Stimulated activated CD4-positive, alpha-beta T cell treated with anti-CD3 and anti-CD28 coated beads, Interleukin-1b, Interleukin-23, amount 100 ng/mL, for 1 hour (primary cell): ENCODE measurements at regions not wholly inside any gene's neighbourhood (a gene's known extent, or its start where the extent isn't known, plus 50 kb on each side); places are given as distances from the start of the nearest gene placed in this dataset.
"Not testable (repeated sequence)": the region's sequence is repeated elsewhere in the genome, so short reads cannot be mapped to it uniquely, and the experiment has no call there.

ENCODE experiments used
- DNase-seq, 2 donors: peaks; one replicate each; pipeline ENCODE4 v3.0.0-alpha.2; 2020; ENCODE audit warnings: low read depth in 2 of 2

GRCh38 chr14:89065879-89066278 is 241.4 kb downstream of the TTC8 start:
- DNase-seq: no peak

- no peak for DNase-seq
These were observed 243.0 kb downstream of the TTC8 start for GRCh38 chr14:89067293-89067972.

DNA sequence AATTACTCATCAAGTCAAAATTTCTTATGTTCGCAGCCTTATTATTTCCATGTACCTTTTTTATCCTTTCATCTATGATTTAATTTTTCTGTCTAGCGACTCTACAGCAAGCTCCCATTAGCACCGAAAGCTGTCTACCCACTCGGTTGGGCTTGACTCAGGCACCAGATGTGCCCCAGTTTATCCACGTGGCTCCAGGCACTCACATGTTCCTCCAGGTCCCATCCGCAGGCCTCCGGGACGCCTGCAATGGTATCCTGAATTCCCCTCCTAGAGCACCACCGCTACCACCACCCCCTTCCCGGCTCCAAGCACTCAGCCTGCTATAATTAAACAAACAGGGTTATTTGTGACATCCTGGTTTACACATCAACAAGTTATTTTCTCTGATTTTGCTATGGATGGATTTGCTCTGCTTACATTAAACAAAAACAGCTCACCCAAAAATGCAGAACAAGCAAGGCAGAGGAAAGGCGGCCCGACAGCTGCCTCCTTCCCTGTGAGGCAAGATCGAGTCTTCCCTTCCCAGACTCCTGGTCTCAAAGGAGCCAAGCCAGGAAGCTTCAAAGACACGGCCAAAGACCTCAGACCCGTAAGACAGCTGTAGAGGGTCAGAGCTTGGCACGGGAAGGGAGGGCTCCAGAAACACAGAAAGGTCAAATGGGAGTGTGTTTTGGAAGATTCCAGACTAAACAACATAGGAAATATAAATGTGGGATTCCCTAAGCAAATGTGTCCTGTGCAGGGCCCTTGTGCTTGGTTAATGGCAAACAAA is 253.8 kb downstream of the TTC8 start:
- no peak for DNase-seq

DNA sequence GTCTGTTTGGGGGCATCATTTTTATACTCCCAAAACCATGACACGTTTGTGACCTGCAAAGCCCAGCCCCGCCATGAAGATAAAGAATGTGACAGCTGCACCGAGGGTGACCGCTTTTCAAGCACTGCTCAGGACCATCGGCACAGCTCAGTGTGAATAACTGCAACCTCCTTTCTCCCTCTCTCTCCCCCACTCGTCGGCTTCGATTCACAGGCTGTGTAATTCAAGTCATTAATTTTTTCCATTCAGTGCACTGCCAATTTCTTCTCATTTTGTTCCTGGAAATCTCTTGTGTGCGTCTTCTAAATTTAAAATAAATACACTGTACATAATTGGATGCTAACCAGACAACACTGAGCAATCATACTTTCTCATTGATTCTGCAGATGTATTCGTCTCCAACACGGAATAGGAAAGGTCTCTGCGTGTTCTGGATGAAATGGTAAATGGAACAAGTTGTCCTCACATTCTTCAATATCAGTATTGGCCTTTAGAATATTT is 260.8 kb downstream of the TTC8 start:
- DNase-seq: no peak

GRCh38 chr14:89085737-89086382 is 261.4 kb downstream of the TTC8 start:
- no peak for DNase-seq

DNA sequence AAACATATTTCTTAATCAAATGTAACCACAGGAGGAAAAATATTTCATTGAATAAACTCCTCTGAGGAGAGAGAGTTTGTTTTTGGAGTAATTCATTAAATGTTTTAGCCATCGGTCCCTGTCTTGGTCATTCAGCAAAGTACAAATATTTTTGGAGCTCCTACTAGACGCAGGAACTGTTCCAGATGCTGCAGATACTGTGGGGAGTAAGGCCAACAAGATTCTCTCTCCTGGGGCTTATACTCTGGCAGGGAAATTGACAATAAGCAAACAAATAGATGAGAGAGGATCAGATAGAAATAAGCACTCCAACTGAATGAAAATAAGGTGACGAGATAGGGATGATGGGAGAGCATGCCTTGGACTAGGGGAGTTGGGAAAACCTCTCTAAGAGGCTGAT is 264.1 kb downstream of the TTC8 start:
- DNase-seq: no peak

- DNase-seq: no peak
These were observed 264.9 kb downstream of the TTC8 start for GRCh38 chr14:89089330-89089729.

DNA sequence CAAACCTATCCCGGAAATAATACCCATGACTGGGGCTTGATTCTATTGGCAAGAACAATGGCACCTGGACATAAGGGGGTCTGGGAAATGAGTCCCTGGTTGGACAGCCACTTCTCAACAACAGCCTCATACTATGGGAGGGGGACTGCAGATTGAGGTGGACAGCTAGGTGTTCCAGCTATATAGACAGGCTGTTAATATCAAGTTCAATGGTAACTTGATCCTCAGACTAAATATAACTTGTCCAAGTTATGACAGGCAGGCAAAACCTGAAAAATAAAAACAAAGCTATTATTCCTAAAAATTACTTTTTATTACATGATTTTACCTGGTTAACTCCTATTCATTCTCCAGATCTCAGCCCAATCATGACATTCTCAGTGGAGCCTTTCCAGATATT is 267.3 kb downstream of the TTC8 start:
- no peak for DNase-seq

GRCh38 chr14:89093083-89093730 is 268.8 kb downstream of the TTC8 start:
- no peak for DNase-seq

GRCh38 chr14:89095036-89095435 is 270.6 kb downstream of the TTC8 start:
- DNase-seq: no peak

DNA sequence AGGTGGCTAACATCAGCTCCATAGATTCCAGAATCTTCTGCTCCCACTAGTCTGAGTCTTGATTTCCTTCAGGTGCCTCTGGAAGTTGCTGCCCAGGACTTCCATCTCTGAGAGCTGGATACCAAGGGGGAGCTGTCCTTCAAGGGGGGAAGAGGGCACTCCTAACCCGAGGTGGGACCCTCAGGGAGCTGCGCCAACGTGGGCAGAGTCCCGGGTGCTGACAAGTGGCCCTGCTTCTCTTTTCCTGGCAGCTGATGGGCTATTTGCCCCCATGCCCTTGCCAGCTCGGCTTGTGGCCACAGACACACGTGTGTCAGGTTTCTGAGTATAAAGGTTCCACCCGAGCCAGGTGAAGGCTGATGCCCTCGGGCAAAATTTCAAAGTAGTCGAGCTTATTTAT is 272.5 kb downstream of the TTC8 start:
- no peak for DNase-seq

DNA sequence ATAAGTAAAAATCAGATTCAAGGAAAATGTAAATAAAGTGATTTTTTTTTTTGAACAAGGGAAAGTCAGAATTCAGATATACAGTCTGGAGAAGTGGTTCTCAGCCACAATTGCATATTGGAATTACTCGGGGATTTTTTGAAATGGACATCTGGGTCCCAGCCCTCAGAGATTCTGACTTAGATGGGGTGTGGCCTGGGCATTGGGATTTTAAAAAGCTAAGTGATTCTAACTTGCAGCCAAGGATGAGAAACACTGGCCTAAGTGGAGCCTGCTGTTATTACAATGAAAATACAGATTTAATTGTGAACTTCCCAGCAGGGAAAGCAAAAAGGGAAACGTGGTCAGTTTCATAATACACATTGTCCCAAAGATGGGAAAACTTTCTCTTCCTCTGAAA is 273.8 kb downstream of the TTC8 start:
- no peak for DNase-seq

DNA sequence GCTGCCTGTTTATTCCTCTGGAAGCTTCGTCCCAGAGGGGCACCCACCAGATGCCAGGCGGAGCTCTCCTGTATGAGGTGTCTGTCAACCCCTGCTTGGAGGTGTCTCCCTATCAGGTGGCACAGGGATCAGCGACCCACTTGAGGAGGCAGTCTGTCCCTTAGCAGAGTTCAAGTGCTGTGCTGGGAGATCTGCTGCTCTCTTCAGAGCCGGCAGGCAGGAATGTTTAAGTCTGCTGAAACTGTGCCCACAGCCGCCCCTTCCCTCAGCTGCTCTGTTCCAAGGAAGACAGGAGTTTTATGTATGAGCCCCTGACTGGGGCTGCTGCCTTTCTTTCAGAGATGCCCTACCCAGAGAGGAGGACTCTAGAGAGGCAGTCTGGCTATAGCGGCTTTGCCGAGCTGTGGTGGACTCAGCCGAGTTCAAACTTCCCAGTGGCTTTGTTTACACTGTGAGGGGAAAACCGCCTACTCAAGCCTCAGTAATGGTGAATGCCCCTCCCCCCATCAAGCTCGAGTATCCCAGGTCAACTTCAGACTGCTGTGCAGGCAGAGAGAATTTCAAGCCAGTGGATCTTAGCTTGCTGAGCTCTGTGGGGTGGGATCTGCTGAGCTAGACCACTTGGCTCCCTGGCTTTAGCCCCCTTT is 279.8 kb downstream of the TTC8 start:
- DNase-seq: not testable (repeated sequence)

GRCh38 chr14:89104861-89105260 is 280.4 kb downstream of the TTC8 start:
- DNase-seq: not testable (repeated sequence)
